Mesenchymal stem cell (in vitro differentiated cells and primary cell): ENCODE measurements at regions not wholly inside any gene's neighbourhood (a gene's known extent, or its start where the extent isn't known, plus 50 kb on each side); places are given as distances from the start of the nearest gene placed in this dataset.
"Not testable (repeated sequence)": the region's sequence is repeated elsewhere in the genome, so short reads cannot be mapped to it uniquely, and the experiment has no call there.

ENCODE experiments used
- DNase-seq: peaks from one replicate; pipeline ENCODE4 v3.0.0-alpha.2; 2013
- H2AFZ ChIP-seq: one replicate; pipeline ENCODE4 v1.6.1; 2013; ENCODE audit warnings: low read depth, mild to moderate bottlenecking, control low read depth, inconsistent platforms, low read length, moderate library complexity
- H2AK5ac ChIP-seq: 2 replicates; pipeline ENCODE4 v1.6.1; 2013; ENCODE audit warnings: low read length, moderate library complexity, mild to moderate bottlenecking, inconsistent platforms; ENCODE audit not compliant: severe bottlenecking
- H2BK120ac ChIP-seq: one replicate; pipeline ENCODE4 v1.6.1; 2013; ENCODE audit warnings: low read depth, mild to moderate bottlenecking, inconsistent platforms, low read length, moderate library complexity
- H2BK12ac ChIP-seq, 2 experiments: one replicate each; pipeline ENCODE4 v1.6.1; 2013; ENCODE audit warnings: inconsistent platforms in 2 of 2, low read length in 2 of 2, mild to moderate bottlenecking in 2 of 2, moderate library complexity in 2 of 2, control low read depth in 1 of 2
- H2BK15ac ChIP-seq: one replicate; pipeline ENCODE4 v1.6.1; 2013; ENCODE audit warnings: mild to moderate bottlenecking, low read depth, inconsistent platforms; ENCODE audit not compliant: poor library complexity, severe bottlenecking
- H2BK5ac ChIP-seq: 2 replicates; pipeline ENCODE4 v1.6.1; 2013; ENCODE audit warnings: low read depth, mild to moderate bottlenecking, low read length, control low read depth, inconsistent platforms; ENCODE audit not compliant: poor library complexity, severe bottlenecking
- H3K14ac ChIP-seq, 2 experiments: one replicate each; pipeline ENCODE4 v1.6.1; 2013; ENCODE audit warnings: inconsistent platforms in 2 of 2, low read length in 2 of 2, control low read depth in 1 of 2, mild to moderate bottlenecking in 1 of 2, moderate library complexity in 1 of 2
- H3K18ac ChIP-seq, 2 experiments: one replicate each; pipeline ENCODE4 v1.6.1; 2013; ENCODE audit warnings: inconsistent platforms in 2 of 2, low read length in 2 of 2, control low read depth in 1 of 2, low read depth in 1 of 2, mild to moderate bottlenecking in 1 of 2
- H3K23ac ChIP-seq, 2 experiments: one replicate each; pipeline ENCODE4 v1.6.1; 2013; ENCODE audit warnings: inconsistent platforms in 2 of 2, low read length in 2 of 2, mild to moderate bottlenecking in 2 of 2, moderate library complexity in 2 of 2, control low read depth in 1 of 2
- H3K27ac ChIP-seq: 2 replicates; pipeline ENCODE4 v1.5.1; 2013; ENCODE audit warnings: mild to moderate bottlenecking, moderate library complexity, low read length, control low read depth, inconsistent platforms; ENCODE audit not compliant: poor library complexity, severe bottlenecking
- H3K27me3 ChIP-seq, 2 experiments: 2 replicates each; pipeline versions ENCODE4 v1.6.1 to v1.7.0; 2013; ENCODE audit warnings: low read length in 2 of 2, mild to moderate bottlenecking in 2 of 2, moderate library complexity in 2 of 2, control low read depth in 1 of 2, inconsistent platforms in 1 of 2; ENCODE audit not compliant: control insufficient read depth in 1 of 2, insufficient read depth in 1 of 2
- H3K36me3 ChIP-seq, 2 experiments: 2 replicates each; pipeline versions ENCODE4 v1.6.1 to v1.7.0; 2013; ENCODE audit warnings: low read length in 2 of 2, control low read depth in 1 of 2, inconsistent platforms in 1 of 2, low read depth in 1 of 2, mild to moderate bottlenecking in 1 of 2; ENCODE audit not compliant: insufficient read depth in 2 of 2, control insufficient read depth in 1 of 2
- H3K4ac ChIP-seq, 2 experiments: one replicate each; pipeline ENCODE4 v1.6.1; 2013; ENCODE audit warnings: inconsistent platforms in 2 of 2, low read length in 2 of 2, mild to moderate bottlenecking in 2 of 2, moderate library complexity in 2 of 2, control low read depth in 1 of 2, low read depth in 1 of 2
- H3K4me1 ChIP-seq: 2 replicates; pipeline ENCODE4 v1.6.1; 2013; ENCODE audit warnings: low read depth, low read length, control low read depth; ENCODE audit not compliant: control insufficient read depth, insufficient read depth
- H3K4me2 ChIP-seq: 2 replicates; pipeline ENCODE4 v1.6.1; 2013; ENCODE audit warnings: low read length, mild to moderate bottlenecking, inconsistent platforms; ENCODE audit not compliant: poor library complexity, severe bottlenecking
- H3K4me3 ChIP-seq, 2 experiments: 2 replicates each; pipeline versions ENCODE4 v1.5.1 to v1.7.0; 2013; ENCODE audit warnings: low read length in 2 of 2, mild to moderate bottlenecking in 2 of 2, control low read depth in 1 of 2, low read depth in 1 of 2; ENCODE audit not compliant: insufficient read depth in 1 of 2
- H3K79me1 ChIP-seq: replicated peaks from 2 replicates; pipeline ENCODE4 v1.6.1; 2013; ENCODE audit warnings: mild to moderate bottlenecking, control low read depth, low read length, inconsistent platforms; ENCODE audit not compliant: poor library complexity, severe bottlenecking
- H3K9ac ChIP-seq: 2 replicates; pipeline ENCODE4 v1.7.0; 2013; ENCODE audit warnings: mild to moderate bottlenecking, low read length, moderate library complexity
- H3K9me3 ChIP-seq: 2 replicates; pipeline ENCODE4 v1.7.0; 2013; ENCODE audit warnings: mild to moderate bottlenecking, low read length; ENCODE audit not compliant: control insufficient read depth
- H4K8ac ChIP-seq: one replicate; pipeline ENCODE4 v1.6.1; 2013; ENCODE audit warnings: inconsistent platforms, mild to moderate bottlenecking, low read length, moderate library complexity
- H4K91ac ChIP-seq: one replicate; pipeline ENCODE4 v1.6.1; 2013; ENCODE audit warnings: mild to moderate bottlenecking, low read length, inconsistent platforms
- WGBS: methylation state at CpG from one replicate; pipeline ENCODE4 v1.1.7; 2013; ENCODE audit warnings: mixed read lengths; 5-methylcytosine and 5-hydroxymethylcytosine counted together

DNA sequence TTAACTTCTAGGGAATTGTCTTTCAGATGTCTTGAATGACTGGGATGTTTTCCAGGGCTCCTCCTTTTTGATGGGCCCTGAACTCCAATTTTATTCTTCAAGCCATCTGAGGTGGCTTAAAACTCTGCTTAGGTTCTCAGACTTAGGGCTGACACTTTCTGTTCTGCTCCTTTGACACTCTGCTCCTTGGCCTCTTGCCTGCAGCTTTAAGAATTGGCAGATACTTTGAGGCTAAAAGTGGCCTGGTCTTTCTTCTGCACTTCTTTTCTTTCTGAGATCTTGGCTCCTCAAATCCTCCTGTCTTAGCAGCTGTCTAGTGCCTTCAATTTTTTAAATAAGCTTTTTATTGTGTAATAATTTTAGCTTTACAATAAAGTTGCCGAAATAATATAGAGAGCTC lies 294.6 kb downstream of the RPS6KC1 start:
- Histone ChIP-seq H3K23ac (no peak overlapping the region), H3K79me1 (no peaks in the 10 kb centered on the region), H3K9me3 (no peaks in the 10 kb centered on the region), H2BK120ac (no peak overlapping the region), H3K4ac (no peak overlapping the region), H3K27me3 (no peaks in the 10 kb centered on the region), H2BK5ac (no peak overlapping the region), H3K14ac (no peak overlapping the region), H4K8ac (no peak overlapping the region), H3K27ac (no peak overlapping the region), H2AFZ (no peak overlapping the region), H3K9ac (no peak overlapping the region), H3K18ac (no peak overlapping the region), H3K4me2 (no peak overlapping the region), H2BK12ac (no peak overlapping the region), H2BK15ac (no peak overlapping the region), H3K4me3 (no peak overlapping the region), H3K36me3 (no peaks in the 10 kb centered on the region), H3K4me1 (no peaks in the 10 kb centered on the region), H4K91ac (no peak overlapping the region), H2AK5ac (no peak overlapping the region)
- DNase-seq: no peak
- WGBS: 93% methylated on average over 1 of the region's 1 CpG

GRCh38 chr1:213357403-213357802 lies 306.4 kb downstream of the RPS6KC1 start:
- H3K4me2 ChIP-seq: no peak overlapping the region
- H2BK12ac ChIP-seq: no peak overlapping the region
- H3K18ac ChIP-seq: no peak overlapping the region
- no peak overlapping the region for H2AK5ac ChIP-seq
- no peak overlapping the region for H4K91ac ChIP-seq
- no peak overlapping the region for H3K4me3 ChIP-seq
- no peak overlapping the region for H2BK15ac ChIP-seq
- H4K8ac ChIP-seq: no peak overlapping the region
- no peak overlapping the region for H3K14ac ChIP-seq
- H3K27me3 ChIP-seq: no peaks in the 10 kb centered on the region
- H2BK120ac ChIP-seq: no peak overlapping the region
- no peak overlapping the region for H3K9ac ChIP-seq
- H3K23ac ChIP-seq: no peak overlapping the region
- H2AFZ ChIP-seq: no peak overlapping the region
- no peak overlapping the region for H2BK5ac ChIP-seq
- DNase-seq: no peak
- no peak overlapping the region for H3K27ac ChIP-seq
- H3K4ac ChIP-seq: no peak overlapping the region
- H3K79me1 ChIP-seq: no peaks in the 10 kb centered on the region
- H3K4me1 ChIP-seq: no peaks in the 10 kb centered on the region
- H3K9me3 ChIP-seq: no peaks in the 10 kb centered on the region
- H3K36me3 ChIP-seq: no peaks in the 10 kb centered on the region
- WGBS: 88% methylated on average over 5 of the region's 5 CpGs

DNA sequence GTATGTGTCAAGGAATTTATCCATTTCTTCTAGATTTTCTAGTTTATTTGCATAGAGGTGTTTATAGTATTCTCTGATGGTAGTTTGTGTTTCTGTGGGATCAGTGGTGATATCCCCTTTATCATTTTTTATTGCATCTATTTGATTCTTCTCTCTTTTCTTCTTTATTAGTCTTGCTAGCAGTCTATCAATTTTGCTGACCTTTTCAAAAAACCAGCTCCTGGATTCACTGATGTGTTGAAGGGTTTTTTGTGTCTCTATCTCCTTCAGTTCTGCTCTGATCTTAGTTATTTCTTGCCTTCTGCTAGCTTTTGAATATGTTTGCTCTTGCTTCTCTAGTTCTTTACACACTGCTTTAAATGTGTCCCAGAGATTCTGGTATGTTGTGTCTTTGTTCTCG lies 307.3 kb downstream of the RPS6KC1 start:
- not testable (repeated sequence) for H3K4me2 ChIP-seq, H3K4me1 ChIP-seq, H2BK120ac ChIP-seq, H4K8ac ChIP-seq, H3K23ac ChIP-seq, H2AFZ ChIP-seq, H3K27me3 ChIP-seq, H3K18ac ChIP-seq, H3K27ac ChIP-seq, H3K9ac ChIP-seq, H2BK12ac ChIP-seq, H3K9me3 ChIP-seq, H3K79me1 ChIP-seq, H2AK5ac ChIP-seq, H3K4ac ChIP-seq, H3K14ac ChIP-seq, H4K91ac ChIP-seq, H2BK5ac ChIP-seq, H3K36me3 ChIP-seq, DNase-seq, H3K4me3 ChIP-seq, H2BK15ac ChIP-seq
- WGBS: no CpG with 5 or more reads among the region's 1 CpG

DNA sequence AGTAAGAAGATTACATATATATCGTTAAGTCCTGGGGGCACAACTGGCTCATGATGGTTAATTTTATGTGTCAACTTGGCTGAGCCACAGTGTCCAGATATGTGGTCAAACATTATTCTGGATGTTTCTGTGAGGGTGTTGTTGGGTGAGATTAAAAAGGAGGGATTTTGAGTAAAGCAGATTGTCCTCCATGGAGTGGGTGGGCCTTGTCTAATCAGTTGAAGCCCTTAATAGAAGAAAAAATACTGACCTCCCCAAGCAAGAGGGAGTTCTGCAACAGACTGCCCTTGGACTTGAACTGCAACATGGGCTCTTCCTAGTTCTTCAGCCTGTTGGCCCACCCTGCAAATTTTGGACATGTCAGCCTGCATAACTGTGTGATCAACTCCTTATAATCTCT lies 311.6 kb downstream of the RPS6KC1 start:
- no peak overlapping the region for H3K27ac ChIP-seq

More for the DNA sequence above, 311.6 kb downstream of the RPS6KC1 start:
- DNase-seq: no peak
- Histone ChIP-seq H2BK5ac (no peak overlapping the region), H3K36me3 (no peaks in the 10 kb centered on the region), H3K79me1 (no peaks in the 10 kb centered on the region), H2BK120ac (no peak overlapping the region), H3K4me3 (no peak overlapping the region), H2BK15ac (no peak overlapping the region), H4K8ac (no peak overlapping the region), H4K91ac (no peak overlapping the region), H3K18ac (no peak overlapping the region), H3K4me1 (no peaks in the 10 kb centered on the region), H3K27me3 (no peaks in the 10 kb centered on the region), H2AK5ac (no peak overlapping the region), H3K14ac (no peak overlapping the region), H3K9ac (no peak overlapping the region), H3K4ac (no peak overlapping the region), H3K4me2 (no peak overlapping the region), H3K23ac (no peak overlapping the region), H2BK12ac (no peak overlapping the region), H2AFZ (no peak overlapping the region), H3K9me3 (no peaks in the 10 kb centered on the region)
- 95% methylated on average over 1 of the region's 1 CpG for WGBS
